B cell (primary cell): ENCODE measurements at regions not wholly inside any gene's neighbourhood (a gene's known extent, or its start where the extent isn't known, plus 50 kb on each side); places are given as distances from the start of the nearest gene placed in this dataset.

ENCODE experiments used
- ATAC-seq: fragments of 200-7000 bp; cut with Tn5 transposase; one replicate; pipeline ENCODE4 v1.10.0; 2021; ENCODE audit warnings: low read depth, mild to moderate bottlenecking, moderate number of reproducible peaks, moderate library complexity
- CTCF ChIA-PET: fragments of 350-600 bp; sonication (Branson Sonifier 250); formaldehyde crosslinking; loops from one replicate; lab custom pipeline; 2021; ENCODE audit warnings: antibody characterized with exemption, inconsistent platforms; lab: Charles Lee
- POLR2A ChIA-PET: fragments of 350-600 bp; sonication (Branson Sonifier 250); formaldehyde crosslinking; loops from one replicate; lab custom pipeline; 2021; ENCODE audit warnings: antibody characterized with exemption; lab: Charles Lee
- DNase-seq: peaks from one replicate; pipeline ENCODE4 v3.0.0; 2013
- H2AFZ ChIP-seq: 2 replicates; pipeline ENCODE4 v1.6.1; 2012; ENCODE audit warnings: mild to moderate bottlenecking, low read depth, low read length; ENCODE audit not compliant: insufficient read depth, poor library complexity, severe bottlenecking
- H3K27ac ChIP-seq, 2 donors: 1 replicate in 1 of 2; 2 replicates in 1 of 2; pipeline ENCODE4 v1.5.1; 2012 to 2013; ENCODE audit warnings: low read length in 2 of 2, mild to moderate bottlenecking in 2 of 2, moderate library complexity in 1 of 2
- H3K27me3 ChIP-seq, 4 experiments: fragments of 200-600 bp in 1 of 4; sonication (generic) in 1 of 4; replicated peaks in 1 of 4; 1 replicate in 2 of 4; 2 replicates in 2 of 4; pipeline versions ENCODE4 v1.6.1 to v1.7.0; 2013 to 2016; ENCODE audit warnings: low read length in 3 of 4, mild to moderate bottlenecking in 2 of 4, mixed read lengths in 1 of 4, moderate library complexity in 1 of 4; ENCODE audit not compliant: insufficient read depth in 4 of 4, control insufficient read depth in 3 of 4; ENCODE audit errors: control extremely low read depth in 1 of 4
- H3K36me3 ChIP-seq, 2 experiments: replicated peaks in 1 of 2; 1 replicate in 1 of 2; 2 replicates in 1 of 2; pipeline versions ENCODE4 v1.6.1 to v1.7.1; 2013; ENCODE audit warnings: low read length in 1 of 2; ENCODE audit not compliant: insufficient read depth in 2 of 2, control insufficient read depth in 1 of 2; ENCODE audit errors: control extremely low read depth in 1 of 2, extremely low read depth in 1 of 2
- H3K4me1 ChIP-seq, 2 donors: fragments of 200-600 bp in 1 of 2; sonication (generic) in 1 of 2; 1 replicate in 1 of 2; 2 replicates in 1 of 2; pipeline versions ENCODE4 v1.5.1 to v1.6.1; 2013 to 2017; ENCODE audit warnings: low read length in 2 of 2; ENCODE audit not compliant: control insufficient read depth in 2 of 2, insufficient read depth in 2 of 2
- H3K4me2 ChIP-seq: replicated peaks from 2 replicates; pipeline ENCODE3; 2012; ENCODE audit warnings: mild to moderate bottlenecking, low read depth, low read length; ENCODE audit not compliant: poor library complexity, severe bottlenecking
- H3K4me3 ChIP-seq, 5 experiments: fragments of 200-600 bp in 1 of 5; sonication (generic) in 1 of 5; 1 replicate in 3 of 5; 2 replicates in 2 of 5; pipeline versions ENCODE4 v1.5.1 to v1.7.0; 2011 to 2016; ENCODE audit warnings: low read length in 4 of 5, mild to moderate bottlenecking in 4 of 5, low read depth in 2 of 5, control low read depth in 1 of 5, moderate library complexity in 1 of 5; ENCODE audit not compliant: insufficient read depth in 1 of 5; ENCODE audit errors: control extremely low read depth in 1 of 5, extremely low read depth in 1 of 5
- H3K79me2 ChIP-seq: fragments of 200-600 bp; sonication (generic); one replicate; pipeline ENCODE4 v1.6.0; 2016; ENCODE audit warnings: low read length; ENCODE audit not compliant: control insufficient read depth, insufficient read depth
- H3K9ac ChIP-seq: fragments of 200-600 bp; sonication (generic); 2 replicates; pipeline ENCODE4 v1.6.1; 2017; ENCODE audit warnings: mild to moderate bottlenecking, low read length, moderate library complexity
- H3K9me3 ChIP-seq, 3 donors: one replicate each; pipeline versions ENCODE4 v1.6.1 to v1.7.1; 2013; ENCODE audit warnings: low read length in 2 of 3; ENCODE audit not compliant: control insufficient read depth in 2 of 3, insufficient read depth in 1 of 3; ENCODE audit errors: control extremely low read depth in 1 of 3
- H4K20me1 ChIP-seq: 2 replicates; pipeline ENCODE4 v1.6.0; 2012; ENCODE audit warnings: mild to moderate bottlenecking, low read length; ENCODE audit not compliant: insufficient read depth, control insufficient read depth, poor library complexity, severe bottlenecking
- H3K27ac Mint-ChIP-seq: one replicate; pipeline ENCODE4 v1.8.0; 2021; ENCODE audit warnings: mixed read lengths
- H3K27me3 Mint-ChIP-seq: one replicate; pipeline ENCODE4 v1.8.0; 2021; ENCODE audit warnings: mixed read lengths
- H3K4me1 Mint-ChIP-seq: one replicate; pipeline ENCODE4 v1.8.0; 2021; ENCODE audit warnings: mixed read lengths
- H3K4me3 Mint-ChIP-seq: one replicate; pipeline ENCODE4 v1.8.0; 2021; ENCODE audit warnings: mixed read lengths
- H3K9me3 Mint-ChIP-seq: one replicate; pipeline ENCODE4 v1.8.0; 2022; ENCODE audit warnings: mixed read lengths; ENCODE audit not compliant: insufficient read depth
- EZH2 ChIP-seq: IDR thresholded peaks from 2 replicates; pipeline ENCODE4 v1.6.1; 2012; ENCODE audit warnings: borderline replicate concordance, low read depth, mild to moderate bottlenecking, moderate library complexity, low read length; ENCODE audit not compliant: insufficient read depth, poor library complexity, severe bottlenecking
- intact Hi-C: fragments of 100-400 bp; cut with micrococcal nuclease; formaldehyde crosslinking; loops from one replicate; pipeline ENCODE4 v1.10.0; 2022
- TF ChIP-seq, protein P1 (sequence below): fragments of 200-600 bp; IDR thresholded peaks from one replicate; pipeline ENCODE4 v1.8.0; 2022; ENCODE audit warnings: antibody characterized with exemption, mild to moderate bottlenecking

DNA sequence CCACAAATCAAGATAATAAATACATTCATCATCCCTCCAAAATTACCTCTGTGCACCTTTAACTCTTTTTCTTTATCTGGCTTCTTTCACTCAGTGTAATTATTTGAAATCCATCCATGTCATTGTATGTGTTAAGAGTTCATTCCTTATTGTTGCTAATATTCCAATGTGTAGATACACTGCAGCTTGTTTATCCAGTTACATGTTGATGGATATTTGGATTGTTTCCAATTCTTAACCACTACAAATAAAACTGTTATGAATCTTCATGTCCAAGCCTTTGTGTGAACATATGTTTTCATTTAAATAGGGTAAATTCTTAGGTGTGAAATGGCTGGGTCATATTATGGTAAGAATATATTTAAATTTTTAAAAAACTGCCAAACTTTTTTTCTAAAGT, 323.3 kb upstream of the NCAM1 start:
- H3K4me3 Mint-ChIP-seq, result no peak overlapping the region
- Histone ChIP-seq H3K36me3 (no peaks in the 10 kb centered on the region), H4K20me1 (no peaks in the 10 kb centered on the region), H3K27ac (no peak overlapping the region), H3K4me3 (no peak overlapping the region), H2AFZ (no peak overlapping the region), H3K9me3 (peaks cover 0 to 6% (median 1%) of the 10 kb centered on the region in 3 donors), H3K79me2 (no peaks in the 10 kb centered on the region), H3K27me3 (peaks cover 0 to 4% (median 0%) of the 10 kb centered on the region in 4 experiments), H3K4me1 (no peaks in the 10 kb centered on the region), H3K9ac (no peak overlapping the region), H3K4me2 (no peak overlapping the region)
- no peak for TF ChIP-seq EZH2
- TF ChIP-seq, protein P1, sequence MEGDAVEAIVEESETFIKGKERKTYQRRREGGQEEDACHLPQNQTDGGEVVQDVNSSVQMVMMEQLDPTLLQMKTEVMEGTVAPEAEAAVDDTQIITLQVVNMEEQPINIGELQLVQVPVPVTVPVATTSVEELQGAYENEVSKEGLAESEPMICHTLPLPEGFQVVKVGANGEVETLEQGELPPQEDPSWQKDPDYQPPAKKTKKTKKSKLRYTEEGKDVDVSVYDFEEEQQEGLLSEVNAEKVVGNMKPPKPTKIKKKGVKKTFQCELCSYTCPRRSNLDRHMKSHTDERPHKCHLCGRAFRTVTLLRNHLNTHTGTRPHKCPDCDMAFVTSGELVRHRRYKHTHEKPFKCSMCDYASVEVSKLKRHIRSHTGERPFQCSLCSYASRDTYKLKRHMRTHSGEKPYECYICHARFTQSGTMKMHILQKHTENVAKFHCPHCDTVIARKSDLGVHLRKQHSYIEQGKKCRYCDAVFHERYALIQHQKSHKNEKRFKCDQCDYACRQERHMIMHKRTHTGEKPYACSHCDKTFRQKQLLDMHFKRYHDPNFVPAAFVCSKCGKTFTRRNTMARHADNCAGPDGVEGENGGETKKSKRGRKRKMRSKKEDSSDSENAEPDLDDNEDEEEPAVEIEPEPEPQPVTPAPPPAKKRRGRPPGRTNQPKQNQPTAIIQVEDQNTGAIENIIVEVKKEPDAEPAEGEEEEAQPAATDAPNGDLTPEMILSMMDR, result no peak
- H3K27me3 Mint-ChIP-seq, result peaks cover 9% of the 10 kb centered on the region
- CTCF ChIA-PET, result no interaction called here
- DNase-seq, result no peak
- no peaks in the 10 kb centered on the region for H3K4me1 Mint-ChIP-seq
- no peak overlapping the region for H3K27ac Mint-ChIP-seq
- POLR2A ChIA-PET, result no interaction called here
- no peak for ATAC-seq
- intact Hi-C loops, result no loop called here
- peaks cover 3% of the 10 kb centered on the region for H3K9me3 Mint-ChIP-seq

DNA sequence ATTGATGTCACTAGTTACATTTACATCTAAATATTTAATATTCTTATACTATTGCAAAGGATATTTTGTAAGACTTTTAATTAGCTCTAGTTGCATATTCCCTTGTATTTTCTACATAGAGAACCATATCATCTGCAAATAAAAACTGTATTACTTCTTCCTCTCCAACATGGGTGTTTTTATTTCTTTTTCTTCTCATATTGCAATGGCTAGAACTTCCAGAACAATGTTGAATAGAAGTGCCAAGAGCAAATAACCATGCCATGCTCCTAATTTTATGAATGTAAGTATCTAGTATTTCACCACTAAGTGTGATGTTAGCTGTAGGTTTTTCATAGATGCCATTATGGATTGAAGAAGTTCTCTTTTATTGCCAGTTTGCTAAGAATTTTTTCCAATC, 321.8 kb upstream of the NCAM1 start:
- Mint-ChIP-seq H3K27me3 (peaks cover 4% of the 10 kb centered on the region), H3K4me1 (no peaks in the 10 kb centered on the region), H3K9me3 (peaks cover 3% of the 10 kb centered on the region), H3K27ac (no peak overlapping the region), H3K4me3 (no peak overlapping the region)
- DNase-seq (no peak), ATAC-seq (no peak)
- ChIA-PET POLR2A (no interaction called here), CTCF (no interaction called here)
- Histone ChIP-seq H3K36me3 (no peaks in the 10 kb centered on the region), H3K27me3 (peaks cover 0 to 2% (median 0%) of the 10 kb centered on the region in 4 experiments), H3K4me1 (no peaks in the 10 kb centered on the region), H3K4me3 (no peak overlapping the region), H3K9me3 (peaks cover 0 to 6% (median 1%) of the 10 kb centered on the region in 3 donors), H4K20me1 (no peaks in the 10 kb centered on the region), H3K4me2 (no peak overlapping the region), H3K9ac (no peak overlapping the region), H2AFZ (no peak overlapping the region), H3K27ac (no peak overlapping the region), H3K79me2 (no peaks in the 10 kb centered on the region)
- intact Hi-C loops, result no loop called here
- TF ChIP-seq, protein P1, result no peak
- TF ChIP-seq EZH2, result no peak
